GM23248 (cell line): ENCODE measurements at regions not wholly inside any gene's neighbourhood (a gene's known extent, or its start where the extent isn't known, plus 50 kb on each side); places are given as distances from the start of the nearest gene placed in this dataset.

Experiments used
- DNase-seq: peaks from one replicate; pipeline ENCODE4 v3.0.0-alpha.2; 2015
- H2AFZ ChIP-seq: fragments of 200-600 bp; sonication (generic); 2 replicates; pipeline ENCODE4 v1.6.1; 2016; ENCODE audit warnings: antibody characterized with exemption
- H3F3A ChIP-seq: fragments of 200-600 bp; sonication (generic); 2 replicates; pipeline ENCODE4 v1.6.1; 2016; ENCODE audit warnings: mild to moderate bottlenecking, antibody characterized with exemption, mixed run types; ENCODE audit not compliant: insufficient read depth
- H3K27ac ChIP-seq: fragments of 200-600 bp; sonication (generic); 2 replicates; pipeline ENCODE4 v1.5.1; 2016; ENCODE audit warnings: mild to moderate bottlenecking
- H3K27me3 ChIP-seq: fragments of 200-600 bp; sonication (generic); replicated peaks from 2 replicates; pipeline ENCODE4 v1.6.1; 2016; ENCODE audit warnings: mild to moderate bottlenecking; ENCODE audit not compliant: insufficient read depth
- H3K36me3 ChIP-seq: fragments of 200-600 bp; sonication (generic); 2 replicates; pipeline ENCODE4 v1.6.1; 2016; ENCODE audit warnings: low read depth, mild to moderate bottlenecking
- H3K4me1 ChIP-seq: fragments of 200-600 bp; sonication (generic); 2 replicates; pipeline ENCODE4 v1.6.1; 2016; ENCODE audit warnings: mild to moderate bottlenecking; ENCODE audit not compliant: insufficient read depth
- H3K4me2 ChIP-seq: fragments of 200-600 bp; sonication (generic); one replicate; pipeline ENCODE4 v1.6.1; 2016; ENCODE audit warnings: mild to moderate bottlenecking; ENCODE audit not compliant: unreplicated experiment
- H3K4me3 ChIP-seq: fragments of 200-600 bp; sonication (generic); 2 replicates; pipeline ENCODE4 v1.5.1; 2016; ENCODE audit warnings: mild to moderate bottlenecking
- H3K79me2 ChIP-seq: fragments of 200-600 bp; sonication (generic); 2 replicates; pipeline ENCODE4 v1.6.1; 2016; ENCODE audit warnings: mild to moderate bottlenecking; ENCODE audit not compliant: insufficient read depth
- H3K9ac ChIP-seq: fragments of 200-600 bp; sonication (generic); 2 replicates; pipeline ENCODE4 v1.6.1; 2016; ENCODE audit warnings: mild to moderate bottlenecking
- H3K9me2 ChIP-seq: fragments of 200-600 bp; sonication (generic); 2 replicates; pipeline ENCODE4 v1.6.1; 2016; ENCODE audit warnings: mixed run types, mild to moderate bottlenecking, moderate library complexity; ENCODE audit not compliant: insufficient read depth
- H3K9me3 ChIP-seq: fragments of 200-600 bp; sonication (generic); one replicate; pipeline ENCODE4 v1.6.1; 2017; ENCODE audit warnings: low read depth
- H4K20me1 ChIP-seq: fragments of 200-600 bp; sonication (generic); 2 replicates; pipeline ENCODE4 v1.6.0; 2016; ENCODE audit not compliant: insufficient read depth
- EZH2 ChIP-seq: fragments of 200-600 bp; sonication (generic); IDR thresholded peaks from 2 replicates; pipeline ENCODE4 v1.6.1; 2018; ENCODE audit warnings: antibody characterized with exemption, mild to moderate bottlenecking; ENCODE audit not compliant: insufficient read depth, poor library complexity, severe bottlenecking
- EZH2phosphoT487 ChIP-seq: fragments of 200-600 bp; sonication (generic); IDR thresholded peaks from 2 replicates; pipeline ENCODE4 v1.6.1; 2018; ENCODE audit warnings: antibody characterized with exemption, moderate library complexity, mild to moderate bottlenecking, low read depth; ENCODE audit not compliant: insufficient read depth
- WGBS, 2 experiments: methylation state at CpG; one replicate each; pipeline ENCODE4 v1.1.6; 2015 to 2017; ENCODE audit warnings: low lambda C conversion rate in 2 of 2, low coverage in 1 of 2; ENCODE audit errors: missing lambda C conversion rate in 2 of 2; 5-methylcytosine and 5-hydroxymethylcytosine counted together
- in situ Hi-C: fragments of 300-500 bp; cut with MboI; formaldehyde crosslinking; loops from 2 replicates; pipeline ENCODE4 v1.15.0; 2020

GRCh38 chr13:60699636-60700035, 302.6 kb downstream of the TDRD3 start:
- Histone ChIP-seq H3K36me3 (no peaks in the 10 kb centered on the region), H3K27me3 (no peaks in the 10 kb centered on the region), H3K4me1 (no peaks in the 10 kb centered on the region), H3K27ac (no peak overlapping the region), H3K9ac (no peak overlapping the region), H3K4me3 (no peak overlapping the region), H3K79me2 (no peaks in the 10 kb centered on the region), H3K9me3 (no peaks in the 10 kb centered on the region), H3K4me2 (no peak overlapping the region), H2AFZ (no peak overlapping the region), H3K9me2 (no peaks in the 10 kb centered on the region), H4K20me1 (no peaks in the 10 kb centered on the region), H3F3A (no peaks in the 10 kb centered on the region)
- TF ChIP-seq EZH2phosphoT487 (no peak), EZH2 (no peak)
- no peak for DNase-seq
- in situ Hi-C loops = no loop called here
- 15 to 18% methylated on average over 2 of the region's 2 CpGs for WGBS, 2 experiments

GRCh38 chr13:60696602-60697001, 299.6 kb downstream of the TDRD3 start:
- no peaks in the 10 kb centered on the region for H3K9me3 ChIP-seq
- 11 to 12% methylated on average over 6 of the region's 6 CpGs for WGBS, 2 experiments
- in situ Hi-C loops = no loop called here

GRCh38 chr13:60691268-60691667, 294.2 kb downstream of the TDRD3 start:
- in situ Hi-C loops = no loop called here
- Histone ChIP-seq H3K27ac (no peak overlapping the region), H3K27me3 (no peaks in the 10 kb centered on the region)

More at GRCh38 chr13:60696602-60697001, 299.6 kb downstream of the TDRD3 start:
- Histone ChIP-seq H3K79me2 (no peaks in the 10 kb centered on the region), H3F3A (no peaks in the 10 kb centered on the region), H2AFZ (no peak overlapping the region), H3K4me1 (no peaks in the 10 kb centered on the region), H3K4me3 (no peak overlapping the region), H3K9ac (no peak overlapping the region), H3K4me2 (no peak overlapping the region), H3K27me3 (no peaks in the 10 kb centered on the region), H3K36me3 (no peaks in the 10 kb centered on the region), H3K27ac (no peak overlapping the region), H3K9me2 (no peaks in the 10 kb centered on the region), H4K20me1 (no peaks in the 10 kb centered on the region)
- no peak for TF ChIP-seq EZH2
- TF ChIP-seq EZH2phosphoT487 = no peak
- no peak for DNase-seq

GRCh38 chr13:60690604-60691003, 293.6 kb downstream of the TDRD3 start:
- no peak overlapping the region for H3K27ac ChIP-seq
- H3K9me2 ChIP-seq = no peaks in the 10 kb centered on the region
- no peaks in the 10 kb centered on the region for H3F3A ChIP-seq
- no peaks in the 10 kb centered on the region for H3K79me2 ChIP-seq
- no peaks in the 10 kb centered on the region for H3K4me1 ChIP-seq
- no peak for DNase-seq
- no peaks in the 10 kb centered on the region for H3K27me3 ChIP-seq
- H4K20me1 ChIP-seq = no peaks in the 10 kb centered on the region
- in situ Hi-C loops = no loop called here
- no peak overlapping the region for H2AFZ ChIP-seq
- WGBS, 2 experiments = 16 to 22% methylated on average over 6 of the region's 6 CpGs
- no peak overlapping the region for H3K9ac ChIP-seq
- no peak overlapping the region for H3K4me2 ChIP-seq
- no peaks in the 10 kb centered on the region for H3K36me3 ChIP-seq
- H3K9me3 ChIP-seq = no peaks in the 10 kb centered on the region
- H3K4me3 ChIP-seq = no peak overlapping the region
- TF ChIP-seq EZH2phosphoT487 (no peak), EZH2 (no peak)

More at GRCh38 chr13:60691268-60691667, 294.2 kb downstream of the TDRD3 start:
- no peak for TF ChIP-seq EZH2
- TF ChIP-seq EZH2phosphoT487 = no peak
- no peaks in the 10 kb centered on the region for H3K36me3 ChIP-seq
- H3K9me3 ChIP-seq = no peaks in the 10 kb centered on the region
- no peak overlapping the region for H3K4me2 ChIP-seq
- no peak overlapping the region for H2AFZ ChIP-seq
- H3K79me2 ChIP-seq = no peaks in the 10 kb centered on the region
- no peaks in the 10 kb centered on the region for H4K20me1 ChIP-seq
- H3K4me3 ChIP-seq = no peak overlapping the region
- no peaks in the 10 kb centered on the region for H3F3A ChIP-seq
- no peak for DNase-seq
- no peaks in the 10 kb centered on the region for H3K4me1 ChIP-seq
- H3K9ac ChIP-seq = no peak overlapping the region
- no peaks in the 10 kb centered on the region for H3K9me2 ChIP-seq

DNA sequence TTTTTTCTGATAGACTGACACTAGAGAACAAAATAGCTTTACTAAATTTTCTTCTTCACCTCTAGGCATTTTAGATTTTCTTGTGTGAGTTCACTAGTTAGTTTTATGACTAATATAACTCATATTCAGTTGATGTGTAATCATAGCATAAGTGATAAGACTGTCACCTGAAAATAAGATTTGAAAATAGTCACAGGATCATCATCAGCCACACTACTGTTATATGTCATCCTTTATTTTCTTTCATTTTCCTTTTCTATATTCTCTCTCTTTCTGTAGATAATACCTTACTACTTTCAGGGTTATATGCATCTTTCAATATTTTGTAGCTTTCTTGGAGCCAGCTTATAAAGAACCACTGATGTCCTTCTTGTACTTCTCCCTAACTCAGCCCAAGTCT, 292.6 kb downstream of the TDRD3 start:
- Histone ChIP-seq H3K9me2 (no peaks in the 10 kb centered on the region), H3K27me3 (no peaks in the 10 kb centered on the region), H3K4me2 (no peak overlapping the region), H3K36me3 (no peaks in the 10 kb centered on the region), H3F3A (no peaks in the 10 kb centered on the region), H3K27ac (no peak overlapping the region), H3K9me3 (no peaks in the 10 kb centered on the region), H2AFZ (no peak overlapping the region), H3K4me3 (no peak overlapping the region), H3K4me1 (no peaks in the 10 kb centered on the region), H3K9ac (no peak overlapping the region), H3K79me2 (no peaks in the 10 kb centered on the region), H4K20me1 (no peaks in the 10 kb centered on the region)
- in situ Hi-C loops = no loop called here
- TF ChIP-seq EZH2phosphoT487 (no peak), EZH2 (no peak)
- DNase-seq = no peak
